GM13976 (cell line): ENCODE measurements at regions not wholly inside any gene's neighbourhood (a gene's known extent, or its start where the extent isn't known, plus 50 kb on each side); places are given as distances from the start of the nearest gene placed in this dataset.

Experiments
- DNase-seq: peaks from one replicate; pipeline ENCODE4 v3.0.0; 2012; ENCODE audit warnings: low spot score
- CTCF ChIP-seq: IDR thresholded peaks from 2 replicates; pipeline ENCODE4 v1.5.1; 2012; ENCODE audit warnings: borderline replicate concordance, mild to moderate bottlenecking; ENCODE audit not compliant: insufficient read depth; ENCODE audit errors: extremely low read depth, missing control alignments, control extremely low read depth
- in situ Hi-C: fragments of 300-500 bp; cut with MboI; formaldehyde crosslinking; loops from one replicate; pipeline ENCODE4 v1.12.0; 2022; ENCODE audit warnings: low sequenced_read_pairs, mixed read lengths, inconsistent platforms; ENCODE audit not compliant: unreplicated experiment

DNA sequence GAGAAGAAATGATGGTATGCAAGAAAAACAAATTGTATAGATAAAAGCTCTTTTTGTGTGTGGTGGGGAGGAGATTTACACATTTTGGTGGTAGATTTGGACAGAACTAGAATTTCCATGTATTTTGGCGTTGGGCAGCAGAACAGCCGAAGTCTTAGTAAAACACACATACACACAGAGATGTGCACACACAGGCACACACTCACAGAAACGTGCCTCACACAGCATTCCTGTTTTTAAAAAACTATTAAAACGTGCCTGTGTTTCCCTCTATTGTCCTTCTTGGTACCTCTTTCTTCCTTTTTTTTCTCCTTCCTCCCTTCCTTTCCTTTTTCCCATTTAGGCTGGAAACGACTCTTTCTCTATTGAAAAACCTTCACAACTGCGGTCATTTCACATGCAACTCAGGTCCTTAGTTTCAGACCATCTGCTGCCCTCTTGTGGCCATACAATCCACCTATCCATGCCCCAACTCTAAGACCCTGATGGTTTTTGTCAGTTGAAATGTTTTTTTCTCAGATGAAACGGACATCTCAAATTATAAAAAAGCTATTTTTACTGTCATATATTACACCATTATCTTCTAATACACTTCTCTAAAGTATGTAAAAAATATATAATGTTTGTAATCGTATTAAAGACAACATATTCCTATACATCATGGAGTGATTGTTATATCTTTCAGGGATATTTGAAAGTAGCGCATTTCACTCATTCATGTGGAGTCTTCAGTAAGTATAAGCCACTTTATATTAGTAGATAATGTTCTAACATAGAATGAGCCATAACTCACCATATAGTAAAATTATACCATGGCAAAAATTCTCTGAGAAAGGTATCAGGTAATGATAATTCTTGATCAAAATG, 386.7 kb upstream of the NOVA1 start:
- in situ Hi-C loops, result no loop called here
- peak; percentile 28 for TF ChIP-seq CTCF
- no peak for DNase-seq

- in situ Hi-C loops, result no loop called here
- DNase-seq, result no peak
- no peak for TF ChIP-seq CTCF
Measured at GRCh38 chr14:26987744-26988363, 390.0 kb upstream of the NOVA1 start.

DNA sequence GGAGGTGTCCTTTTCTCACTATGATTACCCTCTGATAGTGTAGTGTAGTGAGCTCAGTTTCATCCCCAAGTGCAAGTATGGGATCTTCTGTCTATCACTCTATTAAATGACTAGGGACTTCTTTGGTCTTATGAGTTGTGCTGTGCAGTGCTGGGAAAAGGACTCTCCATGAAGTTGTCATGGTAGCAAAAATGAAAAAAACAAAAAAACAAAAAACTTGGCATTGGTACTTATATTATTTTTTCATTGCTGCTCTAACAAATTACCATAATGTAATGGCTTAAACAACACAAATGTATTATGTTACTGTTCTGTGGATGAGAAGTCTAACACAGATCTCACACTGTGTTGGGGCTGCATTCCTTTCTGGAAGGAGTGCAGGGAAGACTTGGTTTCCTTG, 393.1 kb upstream of the NOVA1 start:
- no peak for DNase-seq
- no peak for TF ChIP-seq CTCF

GRCh38 chr14:26992403-26993115, 394.7 kb upstream of the NOVA1 start:
- in situ Hi-C loops, result no loop called here

More for the DNA sequence above, 393.1 kb upstream of the NOVA1 start:
- in situ Hi-C loops, result no loop called here

GRCh38 chr14:26993556-26993955, 395.7 kb upstream of the NOVA1 start:
- in situ Hi-C loops, result no loop called here
- no peak for TF ChIP-seq CTCF
- DNase-seq, result no peak

More at GRCh38 chr14:26992403-26993115, 394.7 kb upstream of the NOVA1 start:
- no peak for DNase-seq
- TF ChIP-seq CTCF, result no peak

DNA sequence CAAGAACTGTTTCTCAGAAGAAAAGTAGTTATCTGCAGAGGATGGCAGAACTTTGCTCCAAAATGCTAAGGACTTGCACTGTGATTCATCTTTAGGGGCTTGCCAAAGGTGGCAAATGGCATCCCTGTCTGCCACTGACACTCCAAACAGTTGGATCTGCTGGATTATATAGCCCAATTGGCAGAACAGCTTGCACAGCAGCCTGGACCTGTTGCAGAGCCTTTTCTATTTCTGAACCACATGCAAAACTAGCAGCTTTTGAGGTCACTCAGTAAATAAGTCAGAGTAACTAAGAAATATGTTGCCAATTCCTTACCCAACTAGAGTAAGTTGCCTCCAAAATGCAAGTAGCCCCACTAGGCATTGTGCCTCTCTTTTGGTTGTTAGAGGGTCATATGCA, 397.5 kb upstream of the NOVA1 start:
- no peak for DNase-seq
- no peak for TF ChIP-seq CTCF
- in situ Hi-C loops, result no loop called here
